Caco-2 (cell line): ENCODE measurements at regions not wholly inside any gene's neighbourhood (a gene's known extent, or its start where the extent isn't known, plus 50 kb on each side); places are given as distances from the start of the nearest gene placed in this dataset.

ENCODE experiments used
- BruUV-seq: library from RNA; stranded (reverse); fragments of 400-500 nt; replicated peaks from 2 replicates; lab custom pipeline; 2021; lab: Mats Ljungman, UMichigan
- CTCF ChIA-PET: fragments of 300-600 bp; sonication (Branson Sonifier 250); formaldehyde crosslinking; loops from one replicate; lab custom pipeline; 2022; ENCODE audit warnings: antibody characterized with exemption; lab: Charles Lee
- POLR2A ChIA-PET: fragments of 300-600 bp; sonication (Branson Sonifier 250); formaldehyde crosslinking; loops from one replicate; lab custom pipeline; 2022; ENCODE audit warnings: antibody characterized with exemption; lab: Charles Lee
- DNase-seq, 2 experiments: peaks; one replicate each; pipeline versions ENCODE4 v3.0.0 to v3.0.0-alpha.2; 2020 to 2022
- H3K27me3 ChIP-seq: replicated peaks from 2 replicates; pipeline ENCODE4 v1.6.0; 2011; ENCODE audit warnings: low read length; ENCODE audit not compliant: control insufficient read depth, insufficient read depth
- H3K36me3 ChIP-seq: 2 replicates; pipeline ENCODE4 v1.5.1; 2011; ENCODE audit warnings: low read length; ENCODE audit not compliant: control insufficient read depth, insufficient read depth
- H3K4me1 ChIP-seq: fragments of 250-450 bp; sonication (Bioruptor Pico); 2 replicates; pipeline ENCODE4 v1.5.1; 2020; ENCODE audit warnings: mild to moderate bottlenecking
- H3K4me3 ChIP-seq: 2 replicates; pipeline ENCODE4 v1.5.1; 2011; ENCODE audit warnings: low read depth, mild to moderate bottlenecking, control low read depth, low read length
- H3K9me3 ChIP-seq: fragments of 250-450 bp; sonication (Bioruptor Pico); 2 replicates; pipeline ENCODE4 v1.5.1; 2020; ENCODE audit warnings: mild to moderate bottlenecking, moderate library complexity
- H3K27ac Mint-ChIP-seq: one replicate; pipeline ENCODE4 v1.8.0; 2022; ENCODE audit warnings: mixed read lengths; ENCODE audit not compliant: unreplicated experiment
- H3K27me3 Mint-ChIP-seq: one replicate; pipeline ENCODE4 v1.8.0; 2022; ENCODE audit warnings: mixed read lengths; ENCODE audit not compliant: insufficient read depth, unreplicated experiment
- H3K36me3 Mint-ChIP-seq: one replicate; pipeline ENCODE4 v1.8.0; 2022; ENCODE audit warnings: mild to moderate bottlenecking, mixed read lengths; ENCODE audit not compliant: insufficient read depth, unreplicated experiment
- H3K4me1 Mint-ChIP-seq: one replicate; pipeline ENCODE4 v1.8.0; 2022; ENCODE audit warnings: low read depth, mixed read lengths; ENCODE audit not compliant: unreplicated experiment
- H3K4me3 Mint-ChIP-seq: one replicate; pipeline ENCODE4 v1.8.0; 2022; ENCODE audit warnings: mild to moderate bottlenecking, moderate library complexity, mixed read lengths; ENCODE audit not compliant: unreplicated experiment
- H3K9me3 Mint-ChIP-seq: one replicate; pipeline ENCODE4 v1.8.0; 2022; ENCODE audit warnings: mixed read lengths; ENCODE audit not compliant: unreplicated experiment
- intact Hi-C: fragments of 100-400 bp; cut with micrococcal nuclease; formaldehyde crosslinking; loops from one replicate; pipeline ENCODE4 v1.10.0; 2022; ENCODE audit not compliant: unreplicated experiment
- TF ChIP-seq, protein P1 (sequence below), 2 experiments: fragments of 200-600 bp in 1 of 2; IDR thresholded peaks; 1 replicate in 1 of 2; 2 replicates in 1 of 2; pipeline versions ENCODE4 v1.5.1 to v1.8.0; 2011 to 2022; ENCODE audit warnings: antibody characterized with exemption in 1 of 2, control low read depth in 1 of 2, inconsistent platforms in 1 of 2, low read depth in 1 of 2, low read length in 1 of 2, mild to moderate bottlenecking in 1 of 2, moderate library complexity in 1 of 2; ENCODE audit not compliant: insufficient read depth in 1 of 2, severe bottlenecking in 1 of 2, unreplicated experiment in 1 of 2

DNA sequence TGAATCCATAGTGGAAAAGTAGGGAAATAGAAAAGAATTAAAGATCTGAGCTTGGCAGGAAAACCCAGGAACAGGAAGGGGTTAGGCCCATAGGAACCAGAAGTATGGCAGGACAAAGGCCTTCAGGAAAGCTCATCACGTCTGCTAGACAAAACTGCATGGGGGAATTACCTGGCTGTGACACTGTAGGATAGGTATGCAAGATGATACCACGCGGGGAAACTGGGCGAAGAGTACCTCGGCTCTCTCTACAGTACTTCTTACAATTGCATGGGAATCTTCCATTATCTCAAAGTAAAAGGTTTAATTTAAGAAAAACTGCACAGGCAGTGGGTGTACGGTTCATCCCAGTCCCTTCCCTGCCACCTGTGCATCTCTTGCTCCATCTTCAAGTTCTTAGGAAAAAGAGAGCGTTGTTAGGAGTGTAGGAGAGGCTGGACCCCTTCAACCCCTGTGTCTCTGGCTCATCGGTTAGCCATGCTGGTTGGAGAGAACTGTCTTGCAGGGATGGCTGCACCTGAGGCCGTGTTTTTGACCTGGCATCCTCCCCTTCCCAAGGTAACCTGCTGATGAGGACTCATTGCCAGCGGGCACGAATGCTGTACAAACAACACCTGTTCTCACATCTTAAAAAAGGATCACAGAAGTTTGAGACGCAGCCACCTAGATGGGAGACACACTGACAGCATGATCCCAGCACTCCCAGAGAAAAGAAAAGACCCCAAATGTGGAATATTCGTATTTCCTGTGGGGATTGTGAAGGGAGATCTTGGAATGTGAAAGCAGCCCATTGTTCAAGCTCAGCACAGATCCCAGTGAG, 120.5 kb upstream of the COPS8 start:
- H3K4me1 Mint-ChIP-seq = peaks cover 6% of the 10 kb centered on the region
- BruUV-seq = no TSS peak
- H3K4me3 Mint-ChIP-seq = no peak overlapping the region
- POLR2A ChIA-PET = no interaction called here
- intact Hi-C loops = no loop called here
- peaks cover 18% of the 10 kb centered on the region for H3K4me1 ChIP-seq
- H3K27me3 ChIP-seq = no peaks in the 10 kb centered on the region
- H3K9me3 Mint-ChIP-seq = peaks cover under 1% of the 10 kb centered on the region
- H3K9me3 ChIP-seq = no peaks in the 10 kb centered on the region
- H3K27ac Mint-ChIP-seq = no peak overlapping the region
- no peak overlapping the region for H3K4me3 ChIP-seq
- TF ChIP-seq, protein P1, sequence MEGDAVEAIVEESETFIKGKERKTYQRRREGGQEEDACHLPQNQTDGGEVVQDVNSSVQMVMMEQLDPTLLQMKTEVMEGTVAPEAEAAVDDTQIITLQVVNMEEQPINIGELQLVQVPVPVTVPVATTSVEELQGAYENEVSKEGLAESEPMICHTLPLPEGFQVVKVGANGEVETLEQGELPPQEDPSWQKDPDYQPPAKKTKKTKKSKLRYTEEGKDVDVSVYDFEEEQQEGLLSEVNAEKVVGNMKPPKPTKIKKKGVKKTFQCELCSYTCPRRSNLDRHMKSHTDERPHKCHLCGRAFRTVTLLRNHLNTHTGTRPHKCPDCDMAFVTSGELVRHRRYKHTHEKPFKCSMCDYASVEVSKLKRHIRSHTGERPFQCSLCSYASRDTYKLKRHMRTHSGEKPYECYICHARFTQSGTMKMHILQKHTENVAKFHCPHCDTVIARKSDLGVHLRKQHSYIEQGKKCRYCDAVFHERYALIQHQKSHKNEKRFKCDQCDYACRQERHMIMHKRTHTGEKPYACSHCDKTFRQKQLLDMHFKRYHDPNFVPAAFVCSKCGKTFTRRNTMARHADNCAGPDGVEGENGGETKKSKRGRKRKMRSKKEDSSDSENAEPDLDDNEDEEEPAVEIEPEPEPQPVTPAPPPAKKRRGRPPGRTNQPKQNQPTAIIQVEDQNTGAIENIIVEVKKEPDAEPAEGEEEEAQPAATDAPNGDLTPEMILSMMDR (IDR thresholded peaks at IDR 0.05; ENCODE audit: insufficient read depth in 1 of 2, low read depth in 1 of 2, low read length in 1 of 2, severe bottlenecking in 1 of 2, unreplicated experiment in 1 of 2) = no peak
- no peaks in the 10 kb centered on the region for H3K36me3 ChIP-seq
- CTCF ChIA-PET = no interaction called here
- peaks cover 6% of the 10 kb centered on the region for H3K36me3 Mint-ChIP-seq
- DNase-seq = no peak
- no peaks in the 10 kb centered on the region for H3K27me3 Mint-ChIP-seq

DNA sequence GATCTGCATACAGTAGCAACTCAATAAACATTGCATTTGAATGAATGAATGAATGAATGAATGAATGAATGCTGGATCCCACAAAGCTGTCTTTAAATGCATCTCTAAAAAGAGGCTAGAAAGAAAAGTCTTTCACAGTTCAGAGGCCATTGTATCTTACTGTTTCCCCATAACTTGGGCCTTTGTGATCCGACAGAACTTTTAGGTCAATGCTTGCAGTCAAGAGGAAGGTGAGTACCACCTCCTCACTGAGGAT, 119.9 kb upstream of the COPS8 start:
- H3K36me3 ChIP-seq = no peaks in the 10 kb centered on the region
- H3K36me3 Mint-ChIP-seq = peaks cover 6% of the 10 kb centered on the region
- no peaks in the 10 kb centered on the region for H3K27me3 Mint-ChIP-seq
- intact Hi-C loops = no loop called here
- H3K27me3 ChIP-seq = no peaks in the 10 kb centered on the region
- H3K27ac Mint-ChIP-seq = no peak overlapping the region
- DNase-seq = no peak
- ChIA-PET POLR2A (no interaction called here), CTCF (no interaction called here)
- TF ChIP-seq, protein P1 (IDR thresholded peaks at IDR 0.05; ENCODE audit: insufficient read depth in 1 of 2, low read depth in 1 of 2, low read length in 1 of 2, severe bottlenecking in 1 of 2, unreplicated experiment in 1 of 2) = no peak
- peaks cover 18% of the 10 kb centered on the region for H3K4me1 ChIP-seq
- no TSS peak for BruUV-seq
- peaks cover 6% of the 10 kb centered on the region for H3K4me1 Mint-ChIP-seq
- no peaks in the 10 kb centered on the region for H3K9me3 ChIP-seq
- H3K4me3 Mint-ChIP-seq = no peak overlapping the region
- no peak overlapping the region for H3K4me3 ChIP-seq
- no peaks in the 10 kb centered on the region for H3K9me3 Mint-ChIP-seq

DNA sequence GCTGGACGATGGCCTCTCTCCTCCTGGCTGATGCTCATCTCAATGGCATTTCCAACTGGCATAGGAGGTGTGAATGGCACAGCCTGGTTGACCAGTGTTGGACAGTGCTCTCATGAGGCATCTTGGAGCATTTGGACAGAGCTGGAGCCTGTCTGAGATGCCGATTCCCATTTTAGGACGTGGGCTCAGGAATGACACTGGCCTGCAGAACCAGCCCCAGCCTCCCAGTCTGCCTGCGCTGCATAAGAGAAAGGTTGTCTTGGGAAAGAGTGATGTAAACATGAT, 118.2 kb upstream of the COPS8 start:
- H3K27me3 ChIP-seq = no peaks in the 10 kb centered on the region
- no peak overlapping the region for H3K4me3 Mint-ChIP-seq
- peaks cover 8% of the 10 kb centered on the region for H3K4me1 Mint-ChIP-seq
- peaks cover 22% of the 10 kb centered on the region for H3K4me1 ChIP-seq
- TF ChIP-seq, protein P1 (IDR thresholded peaks at IDR 0.05; ENCODE audit: insufficient read depth in 1 of 2, low read depth in 1 of 2, low read length in 1 of 2, severe bottlenecking in 1 of 2, unreplicated experiment in 1 of 2) = no peak
- H3K36me3 ChIP-seq = no peaks in the 10 kb centered on the region
- no peaks in the 10 kb centered on the region for H3K9me3 Mint-ChIP-seq
- no peak overlapping the region for H3K4me3 ChIP-seq
- H3K36me3 Mint-ChIP-seq = peaks cover 6% of the 10 kb centered on the region
- POLR2A ChIA-PET = no interaction called here
- no TSS peak for BruUV-seq
- DNase-seq = no peak
- intact Hi-C loops = no loop called here
- H3K27ac Mint-ChIP-seq = no peak overlapping the region
- CTCF ChIA-PET = no interaction called here
- H3K27me3 Mint-ChIP-seq = no peaks in the 10 kb centered on the region
- no peaks in the 10 kb centered on the region for H3K9me3 ChIP-seq
